Vagina (tissue), 2 donors: ENCODE measurements at regions not wholly inside any gene's neighbourhood (a gene's known extent, or its start where the extent isn't known, plus 50 kb on each side); places are given as distances from the start of the nearest gene placed in this dataset.

Experiments used
- DNase-seq, 2 donors: peaks; one replicate each; pipeline ENCODE4 v3.0.0-alpha.2; 2017; ENCODE audit errors: extremely low spot score in 2 of 2
- H3K27ac ChIP-seq: fragments of 200-600 bp; sonication (generic); one replicate; pipeline ENCODE4 v1.5.1; 2019
- H3K27me3 ChIP-seq: fragments of 200-600 bp; sonication (generic); one replicate; pipeline ENCODE4 v1.5.1; 2019
- H3K36me3 ChIP-seq, 2 donors: fragments of 200-600 bp; sonication (generic); one replicate each; pipeline ENCODE4 v1.5.1; 2017 to 2019
- H3K4me1 ChIP-seq: fragments of 200-600 bp; sonication (generic); one replicate; pipeline ENCODE4 v1.5.1; 2019
- H3K4me3 ChIP-seq, 2 donors: fragments of 200-600 bp; sonication (generic); 1 replicate in 1 of 2; 2 replicates in 1 of 2; pipeline ENCODE4 v1.5.1; 2016 to 2019
- H3K9me3 ChIP-seq: fragments of 200-600 bp; sonication (generic); one replicate; pipeline ENCODE4 v1.5.1; 2019
- CTCF ChIP-seq, 3 experiments: fragments of 450-650 bp in 2 of 3; fragments of 200-600 bp in 1 of 3; sonication (generic) in 1 of 3; IDR thresholded peaks; one replicate each; pipeline ENCODE4 v1.5.1; 2017 to 2019; ENCODE audit warnings: antibody characterized with exemption in 3 of 3, mild to moderate bottlenecking in 2 of 3, moderate library complexity in 2 of 3
- POLR2A ChIP-seq, 2 donors: fragments of 450-650 bp; IDR thresholded peaks; one replicate each; pipeline ENCODE4 v1.6.1; 2017; ENCODE audit warnings: antibody characterized with exemption in 2 of 2, mild to moderate bottlenecking in 2 of 2, moderate library complexity in 2 of 2
- POLR2AphosphoS5 ChIP-seq, 2 donors: sonication (generic); formaldehyde crosslinking; IDR thresholded peaks; one replicate each; pipeline ENCODE4 v1.9.0; 2017; ENCODE audit warnings: antibody characterized with exemption in 2 of 2, mild to moderate bottlenecking in 2 of 2, low read depth in 1 of 2; ENCODE audit not compliant: insufficient read depth in 1 of 2
- intact Hi-C: fragments of 100-400 bp; cut with DNase I; formaldehyde crosslinking; loops from one replicate; pipeline ENCODE4 v1.15.1; 2023

- intact Hi-C loops = no loop called here
Measured at GRCh38 chr4:106810122-106810521, 226.0 kb downstream of the DKK2 start.

GRCh38 chr4:106809076-106809475, 227.0 kb downstream of the DKK2 start:
- H3K4me1 ChIP-seq = no peaks in the 10 kb centered on the region
- no peak overlapping the region for H3K27ac ChIP-seq
- H3K4me3 ChIP-seq = no peak overlapping the region
- no peaks in the 10 kb centered on the region for H3K27me3 ChIP-seq
- H3K9me3 ChIP-seq = no peaks in the 10 kb centered on the region
- no peaks in the 10 kb centered on the region for H3K36me3 ChIP-seq
- intact Hi-C loops = no loop called here
- TF ChIP-seq CTCF (IDR thresholded peaks at IDR 0.05) (peak in 2 of 3 experiments; percentile 22), POLR2A (IDR thresholded peaks at IDR 0.05) (no peak), POLR2AphosphoS5 (IDR thresholded peaks at IDR 0.05; ENCODE audit: insufficient read depth in 1 of 2, low read depth in 1 of 2) (no peak)
- DNase-seq = no peak

More at GRCh38 chr4:106810122-106810521, 226.0 kb downstream of the DKK2 start:
- no peaks in the 10 kb centered on the region for H3K4me1 ChIP-seq
- H3K27me3 ChIP-seq = no peaks in the 10 kb centered on the region
- H3K4me3 ChIP-seq = no peak overlapping the region
- TF ChIP-seq POLR2AphosphoS5 (IDR thresholded peaks at IDR 0.05; ENCODE audit: insufficient read depth in 1 of 2, low read depth in 1 of 2) = no peak
- no peak for TF ChIP-seq CTCF (IDR thresholded peaks at IDR 0.05)
- no peak for TF ChIP-seq POLR2A (IDR thresholded peaks at IDR 0.05)
- no peaks in the 10 kb centered on the region for H3K36me3 ChIP-seq
- DNase-seq = no peak
- no peaks in the 10 kb centered on the region for H3K9me3 ChIP-seq
- no peak overlapping the region for H3K27ac ChIP-seq

DNA sequence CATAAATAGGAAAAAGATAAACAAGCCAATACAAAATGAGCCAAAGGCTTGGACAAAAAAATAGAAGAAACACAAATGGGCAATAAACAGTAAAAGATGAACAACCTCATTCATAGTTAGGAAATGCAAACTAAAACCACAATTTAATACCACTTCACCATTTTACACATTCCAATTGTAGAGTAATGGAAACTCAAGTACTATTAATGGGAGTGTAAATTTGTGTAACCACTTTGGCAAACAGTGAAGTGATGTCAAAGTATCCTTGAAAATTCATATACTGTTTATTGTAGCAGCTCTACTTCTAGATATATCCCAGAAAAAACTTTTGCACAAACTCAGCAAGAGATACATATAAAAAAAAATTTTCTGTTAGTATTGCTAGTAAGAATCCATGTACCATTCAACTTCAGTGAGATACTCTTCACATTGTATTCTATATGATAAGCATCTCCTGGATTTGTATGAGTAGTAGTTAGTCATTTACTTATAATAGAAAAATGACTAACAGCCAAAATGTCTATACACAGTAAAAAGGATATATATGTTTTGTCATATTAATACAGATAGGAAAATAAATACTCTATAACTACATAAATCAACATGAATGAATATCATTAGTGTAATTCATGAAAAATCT, 229.8 kb downstream of the DKK2 start:
- Histone ChIP-seq H3K4me3 (no peak overlapping the region), H3K36me3 (no peaks in the 10 kb centered on the region), H3K4me1 (no peaks in the 10 kb centered on the region), H3K9me3 (no peaks in the 10 kb centered on the region), H3K27ac (no peak overlapping the region), H3K27me3 (no peaks in the 10 kb centered on the region)
- intact Hi-C loops = no loop called here
- TF ChIP-seq CTCF (IDR thresholded peaks at IDR 0.05) (no peak), POLR2A (IDR thresholded peaks at IDR 0.05) (no peak)
- no peak for DNase-seq

DNA sequence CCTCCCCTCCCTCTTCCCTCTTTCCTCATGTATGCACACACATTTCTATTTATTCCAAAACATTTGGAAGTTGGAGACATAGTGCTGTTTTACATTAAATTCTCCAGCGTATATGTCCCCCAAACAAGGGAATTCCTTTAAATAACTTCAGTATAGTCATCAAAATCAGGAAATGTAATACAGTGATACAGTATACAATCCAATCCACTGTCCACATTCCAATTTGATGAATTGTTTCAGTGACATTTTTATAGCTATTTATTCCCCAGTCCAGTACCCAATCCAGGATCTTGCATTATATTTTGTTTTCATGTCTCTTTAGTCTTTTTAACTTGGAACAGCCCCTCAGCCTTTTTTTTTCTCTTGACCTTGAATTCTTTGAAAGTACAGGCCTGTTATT, 233.0 kb downstream of the DKK2 start:
- no peak for TF ChIP-seq CTCF (IDR thresholded peaks at IDR 0.05)
- TF ChIP-seq POLR2A (IDR thresholded peaks at IDR 0.05) = no peak
- no peak for TF ChIP-seq POLR2AphosphoS5 (IDR thresholded peaks at IDR 0.05; ENCODE audit: insufficient read depth in 1 of 2, low read depth in 1 of 2)
- Histone ChIP-seq H3K9me3 (no peaks in the 10 kb centered on the region), H3K27me3 (no peaks in the 10 kb centered on the region), H3K27ac (no peak overlapping the region), H3K4me3 (no peak overlapping the region), H3K36me3 (no peaks in the 10 kb centered on the region), H3K4me1 (no peaks in the 10 kb centered on the region)
- intact Hi-C loops = no loop called here
- DNase-seq = no peak

GRCh38 chr4:106801386-106801785, 234.7 kb downstream of the DKK2 start:
- TF ChIP-seq CTCF (IDR thresholded peaks at IDR 0.05) = no peak
- H3K27me3 ChIP-seq = no peaks in the 10 kb centered on the region
- no peak for DNase-seq
- intact Hi-C loops = no loop called here
- no peaks in the 10 kb centered on the region for H3K36me3 ChIP-seq
- H3K9me3 ChIP-seq = no peaks in the 10 kb centered on the region
- H3K27ac ChIP-seq = no peak overlapping the region
- no peaks in the 10 kb centered on the region for H3K4me1 ChIP-seq
- no peak overlapping the region for H3K4me3 ChIP-seq
